COLO829 (cell line): ENCODE measurements at regions not wholly inside any gene's neighbourhood (a gene's known extent, or its start where the extent isn't known, plus 50 kb on each side); places are given as distances from the start of the nearest gene placed in this dataset.
"Not testable (repeated sequence)": the region's sequence is repeated elsewhere in the genome, so short reads cannot be mapped to it uniquely, and the experiment has no call there.

Experiments used
- DNase-seq: peaks from one replicate; pipeline ENCODE4 v3.0.0; 2012; ENCODE audit warnings: low spot score

- no peak for DNase-seq
Observed at GRCh38 chr15:38128341-38128781, 124.3 kb upstream of the SPRED1 start.

- no peak for DNase-seq
Observed at GRCh38 chr15:38128921-38129320, 123.7 kb upstream of the SPRED1 start.

GRCh38 chr15:38129531-38130204 is 123.0 kb upstream of the SPRED1 start:
- DNase-seq: peak; percentile 82

- no peak for DNase-seq
Observed at GRCh38 chr15:38130205-38130567, 122.5 kb upstream of the SPRED1 start.

GRCh38 chr15:38130740-38131498 is 121.7 kb upstream of the SPRED1 start:
- no peak for DNase-seq

- no peak for DNase-seq
Observed at GRCh38 chr15:38134252-38134651, 118.4 kb upstream of the SPRED1 start.

GRCh38 chr15:38142195-38142594 is 110.4 kb upstream of the SPRED1 start:
- not testable (repeated sequence) for DNase-seq

GRCh38 chr15:38144921-38145320 is 107.7 kb upstream of the SPRED1 start:
- no peak for DNase-seq

- DNase-seq: no peak
Observed at GRCh38 chr15:38145651-38146111, 107.0 kb upstream of the SPRED1 start.

- DNase-seq: no peak
Observed at GRCh38 chr15:38147246-38147645, 105.4 kb upstream of the SPRED1 start.

- DNase-seq: no peak
Observed at GRCh38 chr15:38148471-38148870, 104.2 kb upstream of the SPRED1 start.

- no peak for DNase-seq
Observed at GRCh38 chr15:38149315-38149714, 103.3 kb upstream of the SPRED1 start.

- no peak for DNase-seq
Observed at GRCh38 chr15:38150148-38150547, 102.5 kb upstream of the SPRED1 start.

GRCh38 chr15:38150794-38151193 is 101.8 kb upstream of the SPRED1 start:
- no peak for DNase-seq

GRCh38 chr15:38153781-38154180 is 98.9 kb upstream of the SPRED1 start:
- DNase-seq: no peak

- no peak for DNase-seq
Observed at GRCh38 chr15:38154255-38154654, 98.4 kb upstream of the SPRED1 start.

GRCh38 chr15:38154837-38155236 is 97.8 kb upstream of the SPRED1 start:
- no peak for DNase-seq

- no peak for DNase-seq
Observed at GRCh38 chr15:38163658-38164057, 89.0 kb upstream of the SPRED1 start.

GRCh38 chr15:38164061-38164460 is 88.6 kb upstream of the SPRED1 start:
- no peak for DNase-seq

GRCh38 chr15:38164507-38164906 is 88.1 kb upstream of the SPRED1 start:
- DNase-seq: no peak

GRCh38 chr15:38168467-38169070 is 84.1 kb upstream of the SPRED1 start:
- DNase-seq: no peak

GRCh38 chr15:38171973-38172372 is 80.7 kb upstream of the SPRED1 start:
- no peak for DNase-seq

- no peak for DNase-seq
Observed at GRCh38 chr15:38174691-38175090, 77.9 kb upstream of the SPRED1 start.
